ENCODE measurements at regions not wholly inside any gene's neighbourhood (a gene's known extent, or its start where the extent isn't known, plus 50 kb on each side); places are given as distances from the start of the nearest gene placed in this dataset.

DNA sequence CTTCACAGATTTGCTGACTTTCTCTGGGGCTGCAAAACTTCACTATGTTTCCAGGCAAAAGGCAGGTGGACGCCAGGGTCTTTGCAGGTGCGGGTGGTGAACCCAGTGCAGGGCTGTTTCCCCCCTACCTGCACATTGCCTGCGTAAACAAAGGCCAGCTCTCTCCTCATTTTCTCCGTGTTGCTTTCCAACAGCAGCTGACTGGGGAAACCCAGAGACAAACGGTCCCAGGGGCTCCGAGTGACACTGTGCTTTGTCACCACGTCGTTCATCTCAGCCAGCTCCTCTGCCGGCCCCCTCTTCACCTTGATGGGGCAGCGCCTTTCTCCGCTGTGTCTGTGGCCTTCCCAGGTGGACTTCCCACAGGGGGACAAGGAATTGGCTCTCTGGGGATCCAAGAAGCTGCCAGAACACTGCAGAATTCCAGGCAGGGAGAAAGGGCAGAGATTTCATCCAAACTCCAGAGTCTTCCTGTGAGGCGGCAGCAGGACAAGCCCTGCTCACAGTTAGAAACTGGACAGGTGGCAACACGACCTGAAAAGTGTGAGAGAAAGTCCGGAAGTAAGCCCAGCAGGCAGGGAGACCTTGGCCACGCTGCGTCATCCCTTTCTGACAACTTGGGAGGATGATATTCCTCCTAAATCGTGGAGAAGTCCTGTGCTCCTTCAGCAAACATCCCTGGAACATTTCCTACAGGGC, 1493.7 kb downstream of the TBC1D22A start:
- TF ChIP-seq, protein P1, sequence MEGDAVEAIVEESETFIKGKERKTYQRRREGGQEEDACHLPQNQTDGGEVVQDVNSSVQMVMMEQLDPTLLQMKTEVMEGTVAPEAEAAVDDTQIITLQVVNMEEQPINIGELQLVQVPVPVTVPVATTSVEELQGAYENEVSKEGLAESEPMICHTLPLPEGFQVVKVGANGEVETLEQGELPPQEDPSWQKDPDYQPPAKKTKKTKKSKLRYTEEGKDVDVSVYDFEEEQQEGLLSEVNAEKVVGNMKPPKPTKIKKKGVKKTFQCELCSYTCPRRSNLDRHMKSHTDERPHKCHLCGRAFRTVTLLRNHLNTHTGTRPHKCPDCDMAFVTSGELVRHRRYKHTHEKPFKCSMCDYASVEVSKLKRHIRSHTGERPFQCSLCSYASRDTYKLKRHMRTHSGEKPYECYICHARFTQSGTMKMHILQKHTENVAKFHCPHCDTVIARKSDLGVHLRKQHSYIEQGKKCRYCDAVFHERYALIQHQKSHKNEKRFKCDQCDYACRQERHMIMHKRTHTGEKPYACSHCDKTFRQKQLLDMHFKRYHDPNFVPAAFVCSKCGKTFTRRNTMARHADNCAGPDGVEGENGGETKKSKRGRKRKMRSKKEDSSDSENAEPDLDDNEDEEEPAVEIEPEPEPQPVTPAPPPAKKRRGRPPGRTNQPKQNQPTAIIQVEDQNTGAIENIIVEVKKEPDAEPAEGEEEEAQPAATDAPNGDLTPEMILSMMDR (IDR thresholded peaks at IDR 0.05) = no peak
- TF ChIP-seq POLR2AphosphoS5 (IDR thresholded peaks at IDR 0.05) (no peak), POLR2A (IDR thresholded peaks at IDR 0.05) (no peak)
